GM12891 (cell line): ENCODE measurements at regions not wholly inside any gene's neighbourhood (a gene's known extent, or its start where the extent isn't known, plus 50 kb on each side); places are given as distances from the start of the nearest gene placed in this dataset.

ENCODE experiments used
- POLR2A ChIP-seq: IDR thresholded peaks from 2 replicates; pipeline ENCODE4 v1.6.1; 2011; ENCODE audit warnings: low read depth, low read length, control low read depth
- POLR2AphosphoS5 ChIP-seq: IDR thresholded peaks from 2 replicates; pipeline ENCODE4 v1.6.1; 2011; ENCODE audit warnings: low read depth, low read length, control low read depth
- TAF1 ChIP-seq: IDR thresholded peaks from 2 replicates; pipeline ENCODE4 v1.6.1; 2011; ENCODE audit warnings: low read depth, low read length, control low read depth

- TF ChIP-seq POLR2A (no peak), POLR2AphosphoS5 (no peak), TAF1 (no peak)
Observed at GRCh38 chr5:91272858-91273257, 110.3 kb downstream of the ARRDC3 start.
